Mammary epithelial cell (primary cell): ENCODE measurements at regions not wholly inside any gene's neighbourhood (a gene's known extent, or its start where the extent isn't known, plus 50 kb on each side); places are given as distances from the start of the nearest gene placed in this dataset.

Experiments used
- EZH2 ChIP-seq: IDR thresholded peaks from 2 replicates; pipeline ENCODE4 v1.6.1; 2012; ENCODE audit warnings: low read length, inconsistent platforms, borderline replicate concordance
- TF ChIP-seq, protein P1 (sequence below), 2 donors: IDR thresholded peaks in 1 of 2; conservative IDR thresholded peaks in 1 of 2; 2 replicates each; pipeline ENCODE4 v1.5.1; 2011 to 2012; ENCODE audit warnings: inconsistent platforms in 2 of 2, low read length in 2 of 2, mild to moderate bottlenecking in 2 of 2, control low read depth in 1 of 2, low read depth in 1 of 2; ENCODE audit not compliant: insufficient read depth in 1 of 2; ENCODE audit errors: extremely low read depth in 1 of 2

DNA sequence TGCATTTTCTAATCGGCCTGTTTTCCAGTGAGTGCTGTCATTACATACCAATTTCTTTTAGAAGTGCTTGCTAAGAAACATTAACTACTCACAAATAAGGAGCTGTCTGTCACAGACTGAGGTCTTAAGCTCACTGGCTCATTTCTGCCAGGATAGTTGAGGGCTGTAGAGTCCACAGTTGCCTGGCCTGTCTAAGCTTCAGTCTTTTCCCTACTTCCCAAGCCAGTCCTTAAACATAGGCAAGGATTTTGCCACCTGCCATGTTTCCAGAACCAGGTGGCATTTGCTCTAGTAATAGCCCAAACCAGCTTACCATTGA, 84.7 kb downstream of the LINC00237 start:
- TF ChIP-seq, protein P1, sequence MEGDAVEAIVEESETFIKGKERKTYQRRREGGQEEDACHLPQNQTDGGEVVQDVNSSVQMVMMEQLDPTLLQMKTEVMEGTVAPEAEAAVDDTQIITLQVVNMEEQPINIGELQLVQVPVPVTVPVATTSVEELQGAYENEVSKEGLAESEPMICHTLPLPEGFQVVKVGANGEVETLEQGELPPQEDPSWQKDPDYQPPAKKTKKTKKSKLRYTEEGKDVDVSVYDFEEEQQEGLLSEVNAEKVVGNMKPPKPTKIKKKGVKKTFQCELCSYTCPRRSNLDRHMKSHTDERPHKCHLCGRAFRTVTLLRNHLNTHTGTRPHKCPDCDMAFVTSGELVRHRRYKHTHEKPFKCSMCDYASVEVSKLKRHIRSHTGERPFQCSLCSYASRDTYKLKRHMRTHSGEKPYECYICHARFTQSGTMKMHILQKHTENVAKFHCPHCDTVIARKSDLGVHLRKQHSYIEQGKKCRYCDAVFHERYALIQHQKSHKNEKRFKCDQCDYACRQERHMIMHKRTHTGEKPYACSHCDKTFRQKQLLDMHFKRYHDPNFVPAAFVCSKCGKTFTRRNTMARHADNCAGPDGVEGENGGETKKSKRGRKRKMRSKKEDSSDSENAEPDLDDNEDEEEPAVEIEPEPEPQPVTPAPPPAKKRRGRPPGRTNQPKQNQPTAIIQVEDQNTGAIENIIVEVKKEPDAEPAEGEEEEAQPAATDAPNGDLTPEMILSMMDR (conservative IDR thresholded peaks at IDR 0.05 in 1 of 2, IDR thresholded peaks at IDR 0.05 in 1 of 2; ENCODE audit: extremely low read depth in 1 of 2, insufficient read depth in 1 of 2, low read depth in 1 of 2, low read length in 2 of 2), result no peak
- TF ChIP-seq EZH2, result no peak
